NCI-H2196 treated with DMSO at 0.1 percent for 48 hours (cell line): ENCODE measurements at regions not wholly inside any gene's neighbourhood (a gene's known extent, or its start where the extent isn't known, plus 50 kb on each side); places are given as distances from the start of the nearest gene placed in this dataset.
"Not testable (repeated sequence)": the region's sequence is repeated elsewhere in the genome, so short reads cannot be mapped to it uniquely, and the experiment has no call there.

Experiments
- DNase-seq: peaks from one replicate; lab custom pipeline; 2025; ENCODE audit not compliant: unreplicated experiment; lab: John Stamatoyannopoulos, UW

- DNase-seq: no peak
Measured at GRCh38 chr1:230591678-230592077, 50.6 kb upstream of the COG2 start.

DNA sequence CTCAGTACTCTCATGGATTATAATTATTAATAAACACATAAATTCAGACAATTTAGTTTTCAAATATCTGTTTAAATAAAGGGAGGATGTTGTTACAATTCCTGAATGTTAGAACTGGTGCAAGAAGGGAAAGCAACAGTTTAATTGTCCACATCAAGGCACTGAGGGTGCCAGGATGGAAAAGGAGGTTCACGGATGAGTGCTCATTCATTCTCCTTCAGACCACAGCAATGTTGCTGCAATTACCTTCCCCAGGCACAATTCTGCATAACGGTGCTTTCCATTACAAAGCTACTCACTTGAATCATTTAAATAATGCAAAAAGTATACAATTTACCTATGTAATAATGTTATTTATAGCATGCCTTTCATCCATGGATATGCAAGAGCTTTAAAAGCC, 52.3 kb upstream of the COG2 start:
- no peak for DNase-seq

DNA sequence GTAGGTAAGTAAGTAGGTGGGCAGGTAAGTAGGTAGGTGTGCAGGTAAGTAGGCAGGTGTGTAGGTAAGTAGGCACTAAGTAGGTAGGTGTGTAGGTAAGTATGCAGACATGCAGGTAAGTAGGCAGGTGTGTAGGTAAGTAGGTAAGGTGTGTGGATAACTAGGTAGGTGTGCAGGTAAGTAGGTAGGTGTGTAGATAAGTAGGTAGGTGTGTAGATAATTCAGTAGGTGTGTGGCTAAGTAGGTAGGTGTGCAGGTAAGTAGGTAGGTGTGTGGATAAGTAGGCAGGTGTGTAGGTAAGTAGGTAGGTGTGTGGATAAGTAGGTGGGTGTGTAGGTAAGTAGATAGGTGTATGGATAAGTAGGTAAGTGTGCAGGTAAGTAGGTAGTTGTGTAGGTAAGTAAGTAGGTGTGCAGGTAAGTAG, 53.9 kb upstream of the COG2 start:
- DNase-seq: no peak

- DNase-seq: no peak
Measured at GRCh38 chr1:230587061-230587460, 55.2 kb upstream of the COG2 start.

DNA sequence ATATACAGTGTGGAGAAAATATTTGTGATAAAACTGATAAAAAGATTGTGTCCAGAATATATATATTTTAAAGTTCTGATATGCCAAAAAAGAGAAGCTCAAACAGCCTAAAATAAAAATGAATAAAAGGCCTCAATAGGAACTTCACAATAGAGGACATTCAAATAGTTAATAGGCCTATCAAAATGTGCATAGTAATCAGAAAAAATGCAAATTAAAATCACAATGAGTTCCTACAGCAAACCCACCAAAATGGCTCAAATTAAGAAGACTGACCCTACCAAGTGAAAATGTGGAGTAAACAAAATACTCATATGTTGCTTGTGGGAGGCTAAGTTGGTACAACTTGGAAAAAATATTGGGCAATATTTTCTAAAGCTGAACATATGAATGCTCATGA, 57.6 kb upstream of the COG2 start:
- DNase-seq: no peak

DNA sequence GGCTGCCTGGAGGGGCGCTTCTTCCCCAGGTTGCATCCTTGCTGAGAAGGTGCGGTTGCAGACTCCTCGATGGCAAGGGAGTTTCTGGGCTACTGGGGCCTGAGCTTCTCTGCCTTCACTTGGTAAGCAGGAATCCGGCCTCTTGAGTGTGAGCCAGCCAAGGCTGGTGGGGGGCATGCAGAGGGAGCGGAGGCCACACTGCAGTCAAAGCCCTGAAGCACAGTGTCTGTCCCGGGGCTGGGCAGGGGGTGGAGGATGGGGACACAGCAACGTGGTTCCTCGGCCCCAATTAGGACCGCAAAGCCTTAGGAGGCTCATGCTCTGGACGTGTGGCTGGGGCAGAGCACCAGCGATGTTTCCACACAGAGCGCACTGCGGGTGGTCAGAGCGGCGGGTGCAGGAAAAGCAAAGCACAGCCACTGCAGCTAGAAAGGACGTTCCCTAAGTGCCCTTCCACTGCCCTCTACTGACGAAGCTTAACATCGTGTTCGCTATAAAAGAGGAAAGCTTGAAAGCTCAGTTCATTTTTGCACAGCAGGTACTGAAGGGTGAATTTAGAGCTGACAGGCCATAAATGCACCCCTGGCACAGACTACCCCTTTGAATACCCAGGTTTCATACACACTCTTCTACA, 60.7 kb upstream of the COG2 start:
- DNase-seq: no peak

DNA sequence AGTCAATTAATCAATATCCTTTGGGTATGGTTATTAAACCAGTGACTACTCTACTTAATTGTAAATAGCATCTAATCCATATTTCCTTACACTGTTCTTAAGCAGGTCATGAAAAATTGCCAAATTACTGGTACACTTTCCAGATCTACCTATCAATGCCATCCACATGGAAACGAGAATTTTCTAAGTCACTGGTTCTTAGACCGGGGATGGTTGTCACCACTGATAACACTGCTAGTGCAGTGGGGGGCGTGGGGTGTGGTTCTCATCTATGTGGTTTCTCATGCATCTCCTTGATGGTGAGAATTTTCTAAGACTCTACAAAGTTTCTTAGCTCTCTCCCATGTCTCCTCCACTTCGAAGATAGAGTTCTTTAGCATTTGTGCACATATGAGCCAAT, 63.7 kb upstream of the COG2 start:
- DNase-seq: no peak

DNA sequence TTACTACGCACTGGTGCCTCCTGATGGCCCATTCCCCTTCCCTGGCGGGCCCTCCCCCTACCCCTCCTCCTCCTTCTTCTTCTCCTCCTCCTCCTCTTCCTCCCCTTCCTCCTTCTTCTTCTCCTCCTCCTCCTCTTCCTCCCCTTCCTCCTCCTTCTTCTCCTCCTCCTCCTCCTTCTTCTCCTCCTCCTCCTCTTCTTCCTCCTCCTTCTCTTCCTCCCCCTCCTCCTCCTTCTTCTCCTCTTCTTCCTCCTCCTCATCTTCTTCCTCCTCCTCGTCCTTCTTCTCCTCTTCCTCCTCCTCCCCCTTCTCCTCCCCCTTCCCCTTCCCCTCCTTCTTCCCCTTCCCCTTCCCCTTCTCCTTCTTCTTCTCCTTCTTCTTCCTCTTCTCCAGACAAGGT, 64.7 kb upstream of the COG2 start:
- DNase-seq: no peak

DNA sequence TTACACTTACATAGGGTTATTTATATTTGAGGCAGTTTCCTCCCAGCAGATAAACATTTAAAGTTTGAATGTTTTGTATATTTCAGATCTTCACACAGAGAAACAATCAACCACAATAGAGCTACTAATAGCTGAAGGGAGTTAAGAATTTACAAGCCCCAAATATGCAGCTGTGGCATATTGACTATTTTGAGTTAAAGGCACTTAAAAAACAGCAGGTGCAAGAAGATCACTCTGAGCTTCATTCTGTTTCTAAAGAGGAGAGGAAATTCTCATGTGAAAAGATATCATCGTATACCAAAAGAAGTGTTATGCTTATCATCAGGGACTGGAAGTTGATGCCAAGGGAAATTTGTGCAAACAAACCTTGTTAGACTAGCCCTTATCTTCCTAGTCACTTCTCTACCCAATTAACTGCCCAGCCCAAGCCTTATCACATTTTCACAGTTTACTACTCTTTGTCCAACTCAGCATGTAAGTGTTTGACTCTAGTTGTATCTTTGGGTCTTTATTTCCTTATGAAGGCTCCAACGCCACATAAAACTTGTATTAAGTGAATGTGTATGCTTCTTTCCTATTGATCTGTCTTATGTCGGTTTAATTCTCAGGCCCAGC, 66.3 kb upstream of the COG2 start:
- no peak for DNase-seq

DNA sequence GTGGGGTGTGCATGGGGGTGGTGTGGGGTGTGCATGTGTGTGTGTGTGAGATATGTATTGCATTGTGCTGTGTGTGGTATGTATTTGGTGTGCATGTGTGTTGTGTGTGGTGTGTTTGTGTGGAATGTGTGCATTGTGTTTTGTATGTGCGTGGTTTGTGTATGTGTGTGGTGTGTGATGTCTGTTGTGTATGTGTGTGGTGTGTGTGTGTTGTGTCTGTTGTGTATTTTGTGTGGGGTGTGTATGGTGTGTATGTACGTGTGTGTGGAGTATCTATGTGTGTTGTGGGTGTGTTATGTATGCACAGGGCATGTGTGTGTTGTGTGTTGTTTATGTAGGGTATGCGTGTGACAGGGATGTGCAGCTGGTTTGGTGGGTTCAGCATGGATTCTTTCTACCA, 67.8 kb upstream of the COG2 start:
- DNase-seq: no peak

- no peak for DNase-seq
Measured at GRCh38 chr1:230573658-230574057, 68.6 kb upstream of the COG2 start.

- no peak for DNase-seq
Measured at GRCh38 chr1:230572121-230573105, 69.9 kb upstream of the COG2 start.

DNA sequence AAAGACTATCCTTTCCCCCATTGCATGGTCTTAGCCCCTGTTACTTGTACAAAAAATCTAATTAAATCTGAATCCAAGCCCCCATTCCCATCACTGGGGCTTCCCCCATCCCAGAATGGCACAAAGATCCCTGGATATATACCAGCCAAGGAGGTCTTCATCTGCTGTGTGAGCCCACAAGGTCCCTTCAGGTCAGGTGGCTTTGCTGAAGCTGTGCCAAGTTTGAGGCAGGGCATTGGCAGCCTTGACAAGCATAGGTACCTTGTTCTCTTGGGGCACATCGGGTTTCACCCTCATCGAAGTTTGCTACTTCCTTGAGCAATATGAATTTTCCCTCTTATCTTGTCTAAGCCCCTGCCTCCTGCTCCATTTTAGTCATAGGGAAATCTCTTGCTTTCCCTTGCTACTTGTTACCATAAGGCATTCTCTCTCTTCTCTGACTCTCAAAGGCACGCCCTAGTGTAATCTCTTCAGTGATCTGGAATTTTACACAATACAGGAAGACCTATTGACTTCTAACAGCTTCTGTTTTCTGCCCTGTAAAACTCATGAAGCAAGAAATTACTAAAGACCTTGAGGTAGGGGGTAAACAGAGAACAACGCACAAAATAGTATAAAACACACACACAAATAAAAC, 71.4 kb upstream of the COG2 start:
- DNase-seq: no peak

DNA sequence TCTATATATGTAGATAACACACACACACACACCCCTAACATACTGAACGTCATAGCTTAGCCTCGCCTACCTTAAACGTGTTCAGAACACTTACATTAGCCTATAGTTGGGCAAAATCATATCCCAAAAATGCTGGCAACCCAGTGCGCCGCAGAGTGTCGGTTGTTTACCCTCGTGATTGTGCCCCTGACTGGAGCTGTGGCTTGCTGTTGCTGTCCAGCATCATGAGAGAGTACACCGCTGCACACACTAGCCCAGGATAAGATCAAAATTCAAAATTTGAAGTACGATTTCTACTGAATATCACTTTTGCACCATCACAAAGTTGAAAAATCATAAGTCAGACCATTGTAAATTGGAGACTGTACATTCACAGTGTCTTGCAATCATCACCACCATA, 73.1 kb upstream of the COG2 start:
- DNase-seq: no peak

- DNase-seq: no peak
Measured at GRCh38 chr1:230568676-230569075, 73.6 kb upstream of the COG2 start.

GRCh38 chr1:230568008-230568407, 74.3 kb upstream of the COG2 start:
- no peak for DNase-seq

DNA sequence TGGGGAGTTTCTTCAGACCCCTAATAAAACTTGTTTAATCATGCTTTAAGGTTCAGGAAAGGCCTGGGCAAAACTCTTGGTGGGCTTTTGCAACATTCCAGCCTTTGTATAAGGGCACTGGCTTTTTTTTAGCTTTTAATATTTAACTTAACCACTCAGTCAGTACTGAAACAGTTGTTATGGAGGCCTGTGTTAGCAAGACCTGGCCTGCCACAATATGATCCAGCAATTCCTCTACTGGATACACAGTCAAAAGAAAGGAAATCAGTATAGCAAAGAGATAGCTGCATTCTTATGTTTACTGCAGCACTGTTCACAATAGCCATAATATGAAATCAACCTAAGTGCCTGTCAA, 75.1 kb upstream of the COG2 start:
- no peak for DNase-seq

GRCh38 chr1:230566532-230567220, 75.6 kb upstream of the COG2 start:
- DNase-seq: not testable (repeated sequence)

GRCh38 chr1:230565141-230565540, 77.1 kb upstream of the COG2 start:
- DNase-seq: no peak

GRCh38 chr1:230563591-230563990, 78.7 kb upstream of the COG2 start:
- no peak for DNase-seq

- DNase-seq: no peak
Measured at GRCh38 chr1:230561570-230561969, 80.7 kb upstream of the COG2 start.
